ENCODE measurements at regions not wholly inside any gene's neighbourhood (a gene's known extent, or its start where the extent isn't known, plus 50 kb on each side); places are given as distances from the start of the nearest gene placed in this dataset.

DNA sequence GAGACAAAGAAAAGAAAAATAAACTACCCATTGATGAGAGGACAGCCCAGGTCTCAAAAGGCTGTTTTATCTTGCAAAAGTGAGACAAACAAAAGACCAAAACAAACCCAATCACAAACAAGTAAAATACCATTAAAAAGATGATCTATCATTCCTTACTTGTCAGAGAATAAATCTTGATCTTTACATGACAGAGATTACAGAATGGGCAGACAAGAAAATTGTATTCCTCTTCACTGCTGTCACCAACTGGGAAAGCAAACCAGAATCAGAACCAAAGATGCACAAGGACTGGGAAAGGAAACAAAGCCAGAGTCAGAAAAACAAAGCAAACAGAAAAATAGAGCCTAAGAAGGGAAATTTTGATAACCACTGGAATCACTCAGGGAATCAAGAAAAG, 444.0 kb upstream of the PDE3A start:
- no peak for DNase-seq

- no peak for DNase-seq
These were observed 442.5 kb upstream of the PDE3A start for GRCh38 chr12:19925841-19926240.

DNA sequence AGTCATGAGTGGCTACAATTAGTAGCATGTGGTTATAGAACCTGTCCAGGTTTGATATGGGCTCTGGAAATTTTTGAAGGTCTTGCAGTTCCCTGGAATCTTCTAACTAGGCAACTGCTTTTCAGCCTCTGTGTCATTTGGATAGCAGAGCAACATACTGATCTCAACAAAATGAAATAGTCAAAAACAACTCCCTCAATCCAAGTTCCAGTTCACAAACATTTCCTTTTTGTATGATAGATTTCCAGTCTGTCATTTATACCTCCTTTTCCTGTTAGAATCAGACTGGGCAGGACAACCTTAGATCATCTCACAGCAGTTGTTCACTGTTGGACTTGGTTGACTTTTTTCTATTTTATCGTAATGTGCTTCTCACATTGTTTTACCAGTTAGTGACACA, 442.1 kb upstream of the PDE3A start:
- no peak for DNase-seq

GRCh38 chr12:19927661-19928060, 440.7 kb upstream of the PDE3A start:
- no peak for DNase-seq

GRCh38 chr12:19932413-19932812, 435.9 kb upstream of the PDE3A start:
- DNase-seq = no peak

- DNase-seq = no peak
These were observed 434.4 kb upstream of the PDE3A start for GRCh38 chr12:19933924-19934323.

DNA sequence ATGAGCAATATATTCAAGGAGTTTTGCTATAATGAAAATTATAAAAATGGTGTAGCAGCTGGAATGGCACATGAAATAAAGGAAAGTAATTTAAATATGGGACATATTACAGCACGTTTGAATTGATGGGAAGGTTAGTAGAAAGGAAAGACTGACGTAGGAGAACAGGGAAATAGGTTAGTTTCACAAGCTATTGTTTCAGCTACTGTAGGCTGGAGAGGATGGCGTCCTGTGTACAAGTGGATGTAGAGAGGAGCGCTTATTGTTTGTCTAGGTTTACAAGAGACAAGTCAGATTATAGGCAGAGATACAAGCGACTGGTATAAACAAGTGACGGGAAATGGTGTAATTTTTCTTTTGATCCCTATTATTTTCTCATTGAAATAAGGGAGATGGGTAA, 431.2 kb upstream of the PDE3A start:
- DNase-seq = no peak

- DNase-seq = no peak
These were observed 430.3 kb upstream of the PDE3A start for GRCh38 chr12:19938031-19938430.

DNA sequence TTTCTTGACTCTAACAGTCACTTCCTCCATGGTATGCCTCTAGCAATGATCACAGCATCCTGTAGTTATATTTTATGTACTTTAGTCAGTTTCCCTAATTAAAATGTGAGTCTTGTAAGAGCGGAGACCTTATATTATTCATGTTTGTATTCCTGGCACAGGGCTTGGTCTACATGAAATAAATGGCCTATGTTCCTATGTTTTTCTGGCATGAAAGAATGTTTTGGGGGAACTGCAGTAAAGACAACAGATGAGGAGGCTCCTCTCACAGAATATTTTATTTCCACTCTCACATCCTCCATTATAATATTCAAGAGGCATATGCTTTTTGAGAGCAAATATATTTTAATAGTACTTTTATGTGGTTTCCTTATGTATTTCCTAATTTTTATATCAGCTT, 429.8 kb upstream of the PDE3A start:
- DNase-seq = no peak

DNA sequence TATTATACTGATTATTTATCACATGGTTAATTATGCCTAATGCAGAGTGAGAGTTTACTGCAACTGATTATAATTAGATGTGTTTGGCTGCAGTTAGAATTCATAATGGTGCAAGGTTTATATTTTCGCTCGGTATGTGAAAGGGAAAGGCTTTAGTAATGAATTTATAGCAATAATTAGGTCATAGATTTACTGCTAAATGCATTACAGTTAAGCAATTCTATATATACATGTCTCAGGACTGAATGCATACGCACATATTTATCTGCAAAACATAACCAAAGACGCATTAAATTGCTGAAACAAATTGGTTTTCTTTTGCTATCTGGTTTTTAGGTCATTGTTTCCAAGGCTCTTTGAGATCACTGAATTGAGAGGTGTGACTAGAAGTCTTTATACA, 428.1 kb upstream of the PDE3A start:
- no peak for DNase-seq

- DNase-seq = no peak
These were observed 427.2 kb upstream of the PDE3A start for GRCh38 chr12:19941096-19941495.

- no peak for DNase-seq
These were observed 422.5 kb upstream of the PDE3A start for GRCh38 chr12:19945559-19946435.

GRCh38 chr12:19946550-19946949, 421.8 kb upstream of the PDE3A start:
- DNase-seq = no peak

- no peak for DNase-seq
These were observed 421.0 kb upstream of the PDE3A start for GRCh38 chr12:19947344-19947743.

GRCh38 chr12:19951664-19952063, 416.7 kb upstream of the PDE3A start:
- DNase-seq = no peak

- no peak for DNase-seq
These were observed 414.6 kb upstream of the PDE3A start for GRCh38 chr12:19953734-19954133.

DNA sequence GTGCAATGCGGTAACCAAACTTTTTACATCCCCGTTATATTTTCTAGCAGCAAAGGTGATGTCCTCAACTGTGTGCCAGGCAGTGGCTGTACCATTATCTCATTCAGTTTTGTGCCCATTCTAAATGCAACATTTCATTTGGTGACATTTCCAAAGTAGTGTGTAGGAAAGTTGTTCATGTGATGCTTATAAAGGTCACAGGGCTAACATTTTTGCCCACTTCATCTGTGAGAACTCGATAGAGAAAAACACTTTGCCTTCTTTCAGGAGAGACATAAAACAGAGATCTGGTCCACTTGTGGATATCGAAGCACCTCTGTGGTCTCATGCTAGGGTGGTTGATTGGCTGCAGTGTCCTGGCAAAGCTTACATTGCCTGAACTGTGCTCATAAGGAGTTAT, 414.2 kb upstream of the PDE3A start:
- DNase-seq = no peak

- DNase-seq = no peak
These were observed 410.8 kb upstream of the PDE3A start for GRCh38 chr12:19957308-19958125.

GRCh38 chr12:19958389-19958788, 409.9 kb upstream of the PDE3A start:
- DNase-seq = no peak

GRCh38 chr12:19959353-19959752, 409.0 kb upstream of the PDE3A start:
- no peak for DNase-seq

DNA sequence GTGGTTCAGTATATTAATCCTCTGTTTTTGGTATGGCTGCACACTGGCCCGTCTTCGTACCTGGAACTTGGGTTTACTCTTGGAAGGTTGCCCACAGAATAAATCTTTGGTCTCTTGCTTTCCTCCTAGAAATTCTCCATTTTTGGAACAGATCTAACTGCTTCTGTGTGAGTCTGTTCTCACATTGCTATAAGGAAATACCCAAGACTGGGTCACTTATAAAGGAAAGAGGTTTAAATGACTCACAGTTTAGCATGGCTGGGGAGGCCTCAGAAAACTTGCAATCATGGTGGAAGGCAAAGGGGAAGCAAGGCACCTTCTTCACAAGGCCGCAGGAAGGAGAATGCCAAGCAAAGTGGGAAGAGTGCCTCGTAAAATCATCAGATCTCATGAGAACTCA, 407.8 kb upstream of the PDE3A start:
- DNase-seq = no peak

- DNase-seq = no peak
These were observed 406.1 kb upstream of the PDE3A start for GRCh38 chr12:19962192-19962591.

GRCh38 chr12:19963972-19964371, 404.4 kb upstream of the PDE3A start:
- no peak for DNase-seq

DNA sequence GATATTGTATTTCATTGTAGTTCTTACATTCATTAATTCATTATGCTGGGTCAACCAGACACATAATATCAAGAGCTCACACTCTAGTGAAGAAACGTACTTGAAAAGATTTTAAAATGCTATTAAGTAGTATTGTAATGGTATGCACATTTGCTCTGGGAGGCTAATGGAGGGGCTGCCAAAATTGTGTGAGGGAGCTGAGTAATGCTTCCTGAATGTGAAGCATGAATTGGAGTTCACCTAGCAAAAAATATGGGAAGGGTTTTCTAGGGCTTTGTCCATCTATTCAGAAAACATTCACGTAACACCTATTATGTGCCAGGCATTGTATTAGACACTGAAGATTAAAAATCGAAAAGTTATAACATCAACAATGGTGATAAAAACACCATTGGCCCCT, 403.8 kb upstream of the PDE3A start:
- no peak for DNase-seq
